ENCODE measurements at regions not wholly inside any gene's neighbourhood (a gene's known extent, or its start where the extent isn't known, plus 50 kb on each side); places are given as distances from the start of the nearest gene placed in this dataset.

GRCh38 chr9:115213818-115214334 is 95.9 kb upstream of the TNC start:
- Histone ChIP-seq H3K36me3 (ENCODE audit: control insufficient read depth, insufficient read depth, low read length) (no peaks in the 10 kb centered on the region), H3K4me1 (ENCODE audit: control insufficient read depth, insufficient read depth, low read length) (no peaks in the 10 kb centered on the region), H3K4me3 (ENCODE audit: low read depth in 2 of 2, low read length in 2 of 2) (no peak overlapping the region), H3K27me3 (ENCODE audit: control insufficient read depth, insufficient read depth, low read length) (no peaks in the 10 kb centered on the region), H3K27ac (ENCODE audit: low read length) (no peak overlapping the region), H3K9me3 (ENCODE audit: control insufficient read depth, insufficient read depth, low read depth, low read length) (no peaks in the 10 kb centered on the region)
- no peak for ATAC-seq
- no peak for DNase-seq (ENCODE audit: low read depth, low spot score)
- CTCF ChIA-PET, result no interaction called here
- BruUV-seq (replicated peaks), result no TSS peak
- intact Hi-C loops (cut with micrococcal nuclease; ENCODE audit: unreplicated experiment), result no loop called here
- in situ Hi-C loops (cut with HindIII; ENCODE audit: low pct_unique_long_range_greater_than_20kb, low sequenced_read_pairs), result no loop called here
- POLR2A ChIA-PET, result interaction anchor here (0.5 kb wide), 1 partner anchor 17 kb away, joined by 3 read pairs; no protein-coding TSS in a partner anchor
- TF ChIP-seq SIN3A (IDR thresholded peaks at IDR 0.05; ENCODE audit: borderline replicate concordance, insufficient read depth, low read depth, low read length), result no peak
- no peak for TF ChIP-seq CTCF (IDR thresholded peaks at IDR 0.05)
- no peak for TF ChIP-seq TCF7L2 (IDR thresholded peaks at IDR 0.05; ENCODE audit: low read depth, low read length)
- no peak for TF ChIP-seq POLR2AphosphoS5 (IDR thresholded peaks at IDR 0.05; ENCODE audit: low read depth, low read length)
- no peak for TF ChIP-seq REST (IDR thresholded peaks at IDR 0.05; ENCODE audit: insufficient read depth in 1 of 2, low read depth in 2 of 2, low read length in 1 of 2)

- DNase-seq (ENCODE audit: low read depth, low spot score) (no peak), ATAC-seq (no peak)
- H3K27me3 ChIP-seq (ENCODE audit: control insufficient read depth, insufficient read depth, low read length), result no peaks in the 10 kb centered on the region
- no peak overlapping the region for H3K27ac ChIP-seq (ENCODE audit: low read length)
- intact Hi-C loops (cut with micrococcal nuclease; ENCODE audit: unreplicated experiment) (no loop called here), in situ Hi-C loops (cut with HindIII; ENCODE audit: low pct_unique_long_range_greater_than_20kb, low sequenced_read_pairs) (no loop called here)
- no peak for TF ChIP-seq REST (IDR thresholded peaks at IDR 0.05; ENCODE audit: insufficient read depth in 1 of 2, low read depth in 2 of 2, low read length in 1 of 2)
- TF ChIP-seq SIN3A (IDR thresholded peaks at IDR 0.05; ENCODE audit: borderline replicate concordance, insufficient read depth, low read depth, low read length), result no peak
- TF ChIP-seq TCF7L2 (IDR thresholded peaks at IDR 0.05; ENCODE audit: low read depth, low read length), result no peak
- TF ChIP-seq POLR2AphosphoS5 (IDR thresholded peaks at IDR 0.05; ENCODE audit: low read depth, low read length), result no peak
- TF ChIP-seq CTCF (IDR thresholded peaks at IDR 0.05), result no peak
- no peaks in the 10 kb centered on the region for H3K9me3 ChIP-seq (ENCODE audit: control insufficient read depth, insufficient read depth, low read depth, low read length)
- ChIA-PET CTCF (no interaction called here), POLR2A (no interaction called here)
- no peaks in the 10 kb centered on the region for H3K36me3 ChIP-seq (ENCODE audit: control insufficient read depth, insufficient read depth, low read length)
- BruUV-seq (replicated peaks), result no TSS peak
- no peak overlapping the region for H3K4me3 ChIP-seq (ENCODE audit: low read depth in 2 of 2, low read length in 2 of 2)
- H3K4me1 ChIP-seq (ENCODE audit: control insufficient read depth, insufficient read depth, low read length), result no peaks in the 10 kb centered on the region
These were observed 98.9 kb upstream of the TNC start for GRCh38 chr9:115216873-115217272.
